Adrenal gland (tissue), 9 donors: ENCODE measurements at regions not wholly inside any gene's neighbourhood (a gene's known extent, or its start where the extent isn't known, plus 50 kb on each side); places are given as distances from the start of the nearest gene placed in this dataset.

Source experiments
- DNase-seq, 7 donors: peaks; one replicate each; pipeline ENCODE4 v3.0.0-alpha.2; 2019 to 2020
- H3K27ac ChIP-seq, 5 donors: fragments of 200-600 bp; sonication (generic) in 4 of 5; 1 replicate in 3 of 5; 2 replicates in 2 of 5; pipeline versions ENCODE4 v1.5.1 to v1.8.0; 2016 to 2020; ENCODE audit warnings: mild to moderate bottlenecking in 1 of 5
- H3K27me3 ChIP-seq: fragments of 200-600 bp; 2 replicates; pipeline ENCODE4 v1.8.0; 2021
- H3K36me3 ChIP-seq, 2 donors: fragments of 200-600 bp; replicated peaks in 1 of 2; 1 replicate in 1 of 2; 2 replicates in 1 of 2; pipeline versions ENCODE4 v1.5.1 to v1.8.0; 2018 to 2022
- H3K4me1 ChIP-seq, 2 donors: fragments of 200-600 bp; replicated peaks in 1 of 2; 1 replicate in 1 of 2; 2 replicates in 1 of 2; pipeline versions ENCODE4 v1.5.1 to v1.8.0; 2018 to 2021
- H3K4me3 ChIP-seq, 4 donors: fragments of 200-600 bp; sonication (generic) in 3 of 4; one replicate each; pipeline ENCODE4 v1.5.1; 2016 to 2018
- H3K9me3 ChIP-seq, 3 donors: fragments of 200-600 bp; sonication (generic) in 1 of 3; replicated peaks in 1 of 3; 1 replicate in 2 of 3; 2 replicates in 1 of 3; pipeline versions ENCODE4 v1.5.1 to v1.8.0; 2016 to 2021
- CTCF ChIP-seq, 6 experiments: fragments of 450-650 bp in 4 of 6; fragments of 200-600 bp in 2 of 6; sonication (generic) in 1 of 6; IDR thresholded peaks; 1 replicate in 5 of 6; 2 replicates in 1 of 6; pipeline versions ENCODE4 v1.5.1 to v1.8.0; 2016 to 2021; ENCODE audit warnings: antibody characterized with exemption in 6 of 6, mild to moderate bottlenecking in 2 of 6, moderate library complexity in 1 of 6
- POLR2A ChIP-seq, 2 donors: fragments of 450-650 bp; IDR thresholded peaks; one replicate each; pipeline ENCODE4 v1.6.1; 2017; ENCODE audit warnings: antibody characterized with exemption in 2 of 2, mild to moderate bottlenecking in 2 of 2, moderate library complexity in 1 of 2
- WGBS, 4 donors: extraction: QIAGEN DNeasy Blood & Tissue Kit in 2 of 4; methylation state at CpG; one replicate each; pipeline versions ENCODE4 v1.1.5 to v1.1.7; 2013 to 2017; 5-methylcytosine and 5-hydroxymethylcytosine counted together
- intact Hi-C, 2 donors: fragments of 100-400 bp; cut with DNase I; formaldehyde crosslinking; loops; one replicate each; pipeline versions ENCODE4 v1.14.1 to v1.15.0; 2022 to 2023
- donor health status: healthy with polysubstance abuse.
- donor health status: Bipolar disorder and iron deficiency.
- donor health status: DM: yes; HTN: yes; CAD: no.
- donor health status: DM: no; HTN: no; CAD: no.
- donor health status: DM: no; HTN: no; CAD: no.

GRCh38 chr17:71068408-71068750 lies 899.0 kb downstream of the KCNJ2 start:
- Histone ChIP-seq H3K36me3 (no peaks in the 10 kb centered on the region), H3K27me3 (no peaks in the 10 kb centered on the region), H3K9me3 (no peaks in the 10 kb centered on the region), H3K4me3 (no peak overlapping the region), H3K27ac (no peak overlapping the region), H3K4me1 (no peaks in the 10 kb centered on the region)
- intact Hi-C loops = no loop called here
- DNase-seq = no peak
- TF ChIP-seq POLR2A (IDR thresholded peaks at IDR 0.05) (no peak), CTCF (IDR thresholded peaks at IDR 0.05) (no peak)

- WGBS, 4 donors = 83 to 91% (median 90%) methylated on average over 4 of the region's 4 CpGs
- DNase-seq = no peak
- intact Hi-C loops = no loop called here
- Histone ChIP-seq H3K4me3 (no peak overlapping the region), H3K9me3 (no peaks in the 10 kb centered on the region), H3K36me3 (no peaks in the 10 kb centered on the region), H3K4me1 (no peaks in the 10 kb centered on the region), H3K27me3 (peaks cover 3% of the 10 kb centered on the region), H3K27ac (no peak overlapping the region)
- no peak for TF ChIP-seq CTCF (IDR thresholded peaks at IDR 0.05)
- TF ChIP-seq POLR2A (IDR thresholded peaks at IDR 0.05) = no peak
Measured at GRCh38 chr17:71071041-71071440, 901.7 kb downstream of the KCNJ2 start.

- 49 to 78% (median 65%) methylated on average over 10 of the region's 10 CpGs for WGBS, 4 donors
- intact Hi-C loops = no loop called here
- Histone ChIP-seq H3K27me3 (peaks cover 3% of the 10 kb centered on the region), H3K4me1 (no peaks in the 10 kb centered on the region), H3K4me3 (no peak overlapping the region), H3K9me3 (no peaks in the 10 kb centered on the region), H3K36me3 (no peaks in the 10 kb centered on the region), H3K27ac (no peak overlapping the region)
- TF ChIP-seq CTCF (IDR thresholded peaks at IDR 0.05) (no peak), POLR2A (IDR thresholded peaks at IDR 0.05) (no peak)
- DNase-seq = peak in 6 of 7 donors; percentile 18 to 73 (median 39)
Measured at GRCh38 chr17:71071837-71072236, 902.5 kb downstream of the KCNJ2 start.

DNA sequence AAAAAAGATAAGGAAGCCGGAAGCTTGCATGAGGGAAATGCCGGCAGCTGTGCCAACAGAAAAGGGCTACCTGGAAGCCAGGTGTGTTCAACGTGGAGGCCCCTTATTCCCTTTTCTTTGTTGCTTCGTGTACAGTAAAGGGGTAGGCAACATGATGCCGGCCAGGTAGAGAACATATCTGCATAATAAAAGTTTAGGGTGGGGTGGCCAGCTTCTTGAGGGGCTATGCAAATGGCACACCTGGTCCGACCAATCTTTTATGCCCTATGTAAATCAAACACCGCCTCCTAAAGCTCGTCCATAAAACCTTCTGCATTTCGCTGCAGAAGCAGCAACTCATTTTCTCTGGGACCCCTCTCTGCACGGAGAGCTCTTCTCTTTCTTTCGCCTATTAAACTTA lies 911.6 kb downstream of the KCNJ2 start:
- H3K4me1 ChIP-seq = no peaks in the 10 kb centered on the region
- 78 to 84% (median 82%) methylated on average over 11 of the region's 11 CpGs for WGBS, 4 donors

More for the DNA sequence above, 911.6 kb downstream of the KCNJ2 start:
- H3K36me3 ChIP-seq = no peaks in the 10 kb centered on the region
- H3K9me3 ChIP-seq = no peaks in the 10 kb centered on the region
- no peaks in the 10 kb centered on the region for H3K27me3 ChIP-seq
- TF ChIP-seq POLR2A (IDR thresholded peaks at IDR 0.05) = no peak
- TF ChIP-seq CTCF (IDR thresholded peaks at IDR 0.05) = no peak
- DNase-seq = no peak
- no peak overlapping the region for H3K27ac ChIP-seq
- no peak overlapping the region for H3K4me3 ChIP-seq
- intact Hi-C loops = no loop called here
